H9 (cell line): ENCODE measurements at regions not wholly inside any gene's neighbourhood (a gene's known extent, or its start where the extent isn't known, plus 50 kb on each side); places are given as distances from the start of the nearest gene placed in this dataset.

ENCODE experiments used
- DNase-seq: peaks from one replicate; pipeline ENCODE4 v3.0.0-alpha.2; 2017
- H2AFZ ChIP-seq: one replicate; pipeline ENCODE4 v1.6.1; 2013; ENCODE audit warnings: mild to moderate bottlenecking, low read length, control low read depth, moderate library complexity
- H2AK5ac ChIP-seq: 2 replicates; pipeline ENCODE4 v1.6.1; 2013; ENCODE audit warnings: low read length, control low read depth, mixed read lengths; ENCODE audit not compliant: insufficient read length
- H2BK120ac ChIP-seq: one replicate; pipeline ENCODE4 v1.6.1; 2013; ENCODE audit warnings: low read depth, mild to moderate bottlenecking, low read length, control low read depth, inconsistent platforms; ENCODE audit not compliant: poor library complexity, severe bottlenecking
- H2BK12ac ChIP-seq: 2 replicates; pipeline ENCODE4 v1.6.1; 2013; ENCODE audit warnings: low read length, control low read depth, mixed read lengths, low read depth; ENCODE audit not compliant: insufficient read length
- H2BK15ac ChIP-seq: 2 replicates; pipeline ENCODE4 v1.6.1; 2013; ENCODE audit warnings: low read depth, low read length, control low read depth
- H2BK20ac ChIP-seq: one replicate; pipeline ENCODE4 v1.6.1; 2013; ENCODE audit warnings: low read depth, mild to moderate bottlenecking, low read length, control low read depth, inconsistent platforms; ENCODE audit not compliant: poor library complexity, severe bottlenecking
- H2BK5ac ChIP-seq: 2 replicates; pipeline ENCODE4 v1.6.1; 2013; ENCODE audit warnings: low read length, control low read depth, mixed read lengths; ENCODE audit not compliant: insufficient read length
- H3K14ac ChIP-seq: 2 replicates; pipeline ENCODE4 v1.6.1; 2013; ENCODE audit warnings: low read length, control low read depth; ENCODE audit not compliant: insufficient read depth
- H3K18ac ChIP-seq: 2 replicates; pipeline ENCODE4 v1.6.1; 2013; ENCODE audit warnings: low read depth, mild to moderate bottlenecking, mixed read lengths, low read length, control low read depth; ENCODE audit not compliant: insufficient read length
- H3K23ac ChIP-seq: 2 replicates; pipeline ENCODE4 v1.6.1; 2013; ENCODE audit warnings: low read length, control low read depth, mixed read lengths, low read depth; ENCODE audit not compliant: insufficient read length
- H3K23me2 ChIP-seq: 2 replicates; pipeline ENCODE4 v1.6.1; 2013; ENCODE audit warnings: low read depth, mild to moderate bottlenecking, mixed read lengths, low read length, control low read depth; ENCODE audit not compliant: insufficient read length, poor library complexity, severe bottlenecking
- H3K27ac ChIP-seq: 2 replicates; pipeline ENCODE4 v1.5.1; 2013; ENCODE audit warnings: low read length, control low read depth, mixed read lengths, low read depth; ENCODE audit not compliant: insufficient read length
- H3K27me3 ChIP-seq: 2 replicates; pipeline ENCODE4 v1.6.1; 2013; ENCODE audit warnings: low read length, control low read depth, inconsistent platforms; ENCODE audit not compliant: insufficient read depth
- H3K4ac ChIP-seq: 2 replicates; pipeline ENCODE4 v1.6.1; 2013; ENCODE audit warnings: low read depth, mild to moderate bottlenecking, control low read depth, inconsistent platforms, low read length, moderate library complexity
- H3K4me1 ChIP-seq: 2 replicates; pipeline ENCODE4 v1.6.1; 2013; ENCODE audit warnings: low read length, control low read depth, inconsistent platforms; ENCODE audit not compliant: insufficient read depth
- H3K4me2 ChIP-seq: 2 replicates; pipeline ENCODE4 v1.6.1; 2013; ENCODE audit warnings: low read length, control low read depth, mixed read lengths; ENCODE audit not compliant: insufficient read length, insufficient read depth
- H3K56ac ChIP-seq: 2 replicates; pipeline ENCODE4 v1.6.1; 2013; ENCODE audit warnings: low read depth, mild to moderate bottlenecking, mixed read lengths, low read length, control low read depth; ENCODE audit not compliant: insufficient read length
- H3K79me1 ChIP-seq: 2 replicates; pipeline ENCODE4 v1.6.1; 2013; ENCODE audit warnings: low read depth, mild to moderate bottlenecking, moderate library complexity, low read length, control low read depth, inconsistent platforms; ENCODE audit not compliant: insufficient read depth, poor library complexity, severe bottlenecking
- H3K79me2 ChIP-seq: 2 replicates; pipeline ENCODE4 v1.6.1; 2013; ENCODE audit warnings: low read length, control low read depth, inconsistent platforms; ENCODE audit not compliant: insufficient read depth
- H3K9ac ChIP-seq: 2 replicates; pipeline ENCODE4 v1.6.1; 2013; ENCODE audit warnings: low read length, control low read depth, mixed read lengths; ENCODE audit not compliant: insufficient read length; ENCODE audit errors: extremely low read depth
- H3K9me3 ChIP-seq: one replicate; pipeline ENCODE4 v1.6.1; 2013; ENCODE audit warnings: low read depth, low read length, inconsistent platforms; ENCODE audit not compliant: control insufficient read depth
- H3T11ph ChIP-seq: one replicate; pipeline ENCODE4 v1.6.1; 2013; ENCODE audit warnings: mild to moderate bottlenecking, low read length, control low read depth, inconsistent platforms
- H4K20me1 ChIP-seq: one replicate; pipeline ENCODE4 v1.6.1; 2013; ENCODE audit not compliant: control insufficient read depth, insufficient read length, insufficient read depth
- H4K5ac ChIP-seq: 2 replicates; pipeline ENCODE4 v1.6.1; 2013; ENCODE audit warnings: low read depth, mild to moderate bottlenecking, mixed read lengths, low read length, control low read depth; ENCODE audit not compliant: insufficient read length
- H4K8ac ChIP-seq: replicated peaks from 2 replicates; pipeline ENCODE4 v1.6.1; 2013; ENCODE audit warnings: low read length, control low read depth, mixed read lengths, low read depth; ENCODE audit not compliant: insufficient read length
- H4K91ac ChIP-seq: 2 replicates; pipeline ENCODE4 v1.6.1; 2013; ENCODE audit warnings: low read depth, mild to moderate bottlenecking, moderate library complexity, mixed read lengths, low read length, control low read depth; ENCODE audit not compliant: insufficient read length
- H3K27ac Mint-ChIP-seq, 3 experiments: 2 replicates in 2 of 3; 3 replicates in 1 of 3; pipeline ENCODE4 v1.8.0; 2020 to 2021; ENCODE audit warnings: mixed read lengths in 3 of 3, mild to moderate bottlenecking in 1 of 3, moderate library complexity in 1 of 3
- H3K27me3 Mint-ChIP-seq: 2 replicates; pipeline ENCODE4 v1.8.0; 2021; ENCODE audit warnings: low read depth, mild to moderate bottlenecking, moderate library complexity, mixed read lengths
- H3K36me3 Mint-ChIP-seq, 3 experiments: 2 replicates in 2 of 3; 3 replicates in 1 of 3; pipeline ENCODE4 v1.8.0; 2020 to 2021; ENCODE audit warnings: low read depth in 3 of 3, mixed read lengths in 3 of 3; ENCODE audit not compliant: insufficient read depth in 1 of 3
- H3K4me1 Mint-ChIP-seq, 2 experiments: 2 replicates each; pipeline ENCODE4 v1.8.0; 2020; ENCODE audit warnings: mixed read lengths in 2 of 2
- H3K4me3 Mint-ChIP-seq, 2 experiments: 2 replicates in 1 of 2; 3 replicates in 1 of 2; pipeline ENCODE4 v1.8.0; 2020 to 2021; ENCODE audit warnings: mild to moderate bottlenecking in 2 of 2, mixed read lengths in 2 of 2, moderate library complexity in 1 of 2
- H3K9me3 Mint-ChIP-seq, 2 experiments: 2 replicates in 1 of 2; 3 replicates in 1 of 2; pipeline ENCODE4 v1.8.0; 2020; ENCODE audit warnings: mild to moderate bottlenecking in 2 of 2, mixed read lengths in 2 of 2, moderate library complexity in 1 of 2
- WGBS: extraction: QIAGEN DNeasy Blood & Tissue Kit; methylation state at CpG from one replicate; pipeline ENCODE4 v1.1.7; 2013; ENCODE audit warnings: missing lambda C conversion rate, low lambda C conversion rate, mixed read lengths; ENCODE audit not compliant: insufficient read length; ENCODE audit errors: extremely low coverage; 5-methylcytosine and 5-hydroxymethylcytosine counted together
- TF ChIP-seq, protein P1 (sequence below): fragments of 200-600 bp; sonication (generic); conservative IDR thresholded peaks from 3 replicates; pipeline ENCODE4 v1.8.0; 2021; ENCODE audit warnings: antibody characterized with exemption, mild to moderate bottlenecking

DNA sequence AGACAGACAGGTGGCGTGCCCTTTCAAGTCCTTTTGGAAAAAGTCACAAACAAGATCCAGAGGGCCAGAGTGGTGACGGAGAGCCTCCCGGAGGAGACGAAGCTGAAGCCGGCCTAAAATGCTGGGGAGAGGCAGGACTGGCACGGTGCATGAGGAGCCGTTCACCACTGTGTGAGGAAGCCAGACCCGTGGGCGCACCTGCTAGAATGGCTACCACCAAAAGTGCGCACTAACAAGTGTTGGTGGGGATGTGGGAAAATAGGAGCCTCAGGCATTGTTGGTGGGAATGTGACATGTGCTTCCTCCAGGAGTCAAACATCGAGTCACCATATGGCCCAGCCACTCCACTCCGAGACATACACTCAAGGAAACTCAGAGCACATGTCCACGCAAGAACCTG is 67.4 kb upstream of the HELT start:
- no peak for DNase-seq
- no peak overlapping the region for H3K4me2 ChIP-seq
- peaks cover 6% of the 10 kb centered on the region for H3K27me3 Mint-ChIP-seq
- H3K14ac ChIP-seq = no peak overlapping the region
- no peak overlapping the region for H3K27ac Mint-ChIP-seq
- no peaks in the 10 kb centered on the region for H3K4me1 ChIP-seq
- no peaks in the 10 kb centered on the region for H3K23me2 ChIP-seq
- no peak overlapping the region for H2BK120ac ChIP-seq
- no peak overlapping the region for H3K56ac ChIP-seq
- no CpG with 5 or more reads among the region's 13 CpGs for WGBS
- no peak overlapping the region for H2AK5ac ChIP-seq
- no peak overlapping the region for H2BK5ac ChIP-seq
- no peak overlapping the region for H2AFZ ChIP-seq
- no peaks in the 10 kb centered on the region for H3K4me1 Mint-ChIP-seq
- peaks cover 0 to 1% (median 0%) of the 10 kb centered on the region in 3 experiments; a peak in 1 of 7 replicates for H3K36me3 Mint-ChIP-seq
- H4K91ac ChIP-seq = no peak overlapping the region
- H4K20me1 ChIP-seq = no peaks in the 10 kb centered on the region
- no peaks in the 10 kb centered on the region for H3K79me1 ChIP-seq
- no peak overlapping the region for H3T11ph ChIP-seq
- H4K8ac ChIP-seq = no peak overlapping the region
- H3K9me3 ChIP-seq = no peaks in the 10 kb centered on the region
- H2BK20ac ChIP-seq = no peak overlapping the region
- no peak overlapping the region for H3K9ac ChIP-seq
- no peaks in the 10 kb centered on the region for H3K79me2 ChIP-seq
- no peak overlapping the region for H4K5ac ChIP-seq
- no peak overlapping the region for H3K4me3 Mint-ChIP-seq
- H3K23ac ChIP-seq = no peak overlapping the region
- no peak overlapping the region for H3K27ac ChIP-seq
- H3K9me3 Mint-ChIP-seq = no peaks in the 10 kb centered on the region
- no peak overlapping the region for H3K4ac ChIP-seq
- no peaks in the 10 kb centered on the region for H3K27me3 ChIP-seq
- TF ChIP-seq, protein P1, sequence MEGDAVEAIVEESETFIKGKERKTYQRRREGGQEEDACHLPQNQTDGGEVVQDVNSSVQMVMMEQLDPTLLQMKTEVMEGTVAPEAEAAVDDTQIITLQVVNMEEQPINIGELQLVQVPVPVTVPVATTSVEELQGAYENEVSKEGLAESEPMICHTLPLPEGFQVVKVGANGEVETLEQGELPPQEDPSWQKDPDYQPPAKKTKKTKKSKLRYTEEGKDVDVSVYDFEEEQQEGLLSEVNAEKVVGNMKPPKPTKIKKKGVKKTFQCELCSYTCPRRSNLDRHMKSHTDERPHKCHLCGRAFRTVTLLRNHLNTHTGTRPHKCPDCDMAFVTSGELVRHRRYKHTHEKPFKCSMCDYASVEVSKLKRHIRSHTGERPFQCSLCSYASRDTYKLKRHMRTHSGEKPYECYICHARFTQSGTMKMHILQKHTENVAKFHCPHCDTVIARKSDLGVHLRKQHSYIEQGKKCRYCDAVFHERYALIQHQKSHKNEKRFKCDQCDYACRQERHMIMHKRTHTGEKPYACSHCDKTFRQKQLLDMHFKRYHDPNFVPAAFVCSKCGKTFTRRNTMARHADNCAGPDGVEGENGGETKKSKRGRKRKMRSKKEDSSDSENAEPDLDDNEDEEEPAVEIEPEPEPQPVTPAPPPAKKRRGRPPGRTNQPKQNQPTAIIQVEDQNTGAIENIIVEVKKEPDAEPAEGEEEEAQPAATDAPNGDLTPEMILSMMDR = no peak
- no peak overlapping the region for H3K18ac ChIP-seq
- H2BK15ac ChIP-seq = no peak overlapping the region
- H2BK12ac ChIP-seq = no peak overlapping the region
